ENCODE measurements at regions not wholly inside any gene's neighbourhood (a gene's known extent, or its start where the extent isn't known, plus 50 kb on each side); places are given as distances from the start of the nearest gene placed in this dataset.

GRCh38 chr13:105602956-105603670 is 932.3 kb downstream of the EFNB2 start:
- Mint-ChIP-seq H3K4me1 (ENCODE audit: low read depth) (no peaks in the 10 kb centered on the region), H3K36me3 (ENCODE audit: low read depth) (no peaks in the 10 kb centered on the region), H3K27me3 (no peaks in the 10 kb centered on the region), H3K9me3 (peaks cover 10% of the 10 kb centered on the region), H3K4me3 (no peak overlapping the region), H3K27ac (no peak overlapping the region)
- DNase-seq = no peak

- Mint-ChIP-seq H3K9me3 (peaks cover 11% of the 10 kb centered on the region), H3K36me3 (ENCODE audit: low read depth) (no peaks in the 10 kb centered on the region), H3K27ac (no peak overlapping the region), H3K4me1 (ENCODE audit: low read depth) (no peaks in the 10 kb centered on the region), H3K4me3 (no peak overlapping the region), H3K27me3 (no peaks in the 10 kb centered on the region)
- no peak for DNase-seq
Observed at GRCh38 chr13:105599477-105600037, 935.9 kb downstream of the EFNB2 start.

GRCh38 chr13:105598529-105598928 is 936.9 kb downstream of the EFNB2 start:
- H3K27me3 Mint-ChIP-seq = no peaks in the 10 kb centered on the region
- H3K4me3 Mint-ChIP-seq = no peak overlapping the region
- DNase-seq = no peak
- no peak overlapping the region for H3K27ac Mint-ChIP-seq
- no peaks in the 10 kb centered on the region for H3K36me3 Mint-ChIP-seq (ENCODE audit: low read depth)
- H3K9me3 Mint-ChIP-seq = peaks cover 11% of the 10 kb centered on the region
- no peaks in the 10 kb centered on the region for H3K4me1 Mint-ChIP-seq (ENCODE audit: low read depth)

- Mint-ChIP-seq H3K4me1 (ENCODE audit: low read depth) (no peaks in the 10 kb centered on the region), H3K27me3 (no peaks in the 10 kb centered on the region), H3K36me3 (ENCODE audit: low read depth) (no peaks in the 10 kb centered on the region), H3K4me3 (no peak overlapping the region), H3K27ac (no peak overlapping the region), H3K9me3 (peaks cover 8% of the 10 kb centered on the region)
- DNase-seq = no peak
Observed at GRCh38 chr13:105597573-105597972, 937.9 kb downstream of the EFNB2 start.

GRCh38 chr13:105595471-105595870 is 940.0 kb downstream of the EFNB2 start:
- Mint-ChIP-seq H3K36me3 (ENCODE audit: low read depth) (no peaks in the 10 kb centered on the region), H3K4me1 (ENCODE audit: low read depth) (no peaks in the 10 kb centered on the region), H3K27ac (no peak overlapping the region), H3K27me3 (no peaks in the 10 kb centered on the region), H3K9me3 (peaks cover 7% of the 10 kb centered on the region), H3K4me3 (no peak overlapping the region)
- no peak for DNase-seq

- Mint-ChIP-seq H3K4me1 (ENCODE audit: low read depth) (no peaks in the 10 kb centered on the region), H3K36me3 (ENCODE audit: low read depth) (no peaks in the 10 kb centered on the region), H3K27ac (no peak overlapping the region), H3K9me3 (no peaks in the 10 kb centered on the region), H3K4me3 (no peak overlapping the region), H3K27me3 (no peaks in the 10 kb centered on the region)
- no peak for DNase-seq
Observed at GRCh38 chr13:105591277-105591676, 944.2 kb downstream of the EFNB2 start.

- Mint-ChIP-seq H3K4me3 (no peak overlapping the region), H3K4me1 (ENCODE audit: low read depth) (no peaks in the 10 kb centered on the region), H3K9me3 (no peaks in the 10 kb centered on the region), H3K27ac (no peak overlapping the region), H3K36me3 (ENCODE audit: low read depth) (no peaks in the 10 kb centered on the region), H3K27me3 (no peaks in the 10 kb centered on the region)
- no peak for DNase-seq
Observed at GRCh38 chr13:105587786-105588185, 947.7 kb downstream of the EFNB2 start.

- H3K9me3 Mint-ChIP-seq = peaks cover 5% of the 10 kb centered on the region
- DNase-seq = no peak
- H3K27me3 Mint-ChIP-seq = no peaks in the 10 kb centered on the region
- no peak overlapping the region for H3K4me3 Mint-ChIP-seq
- H3K4me1 Mint-ChIP-seq (ENCODE audit: low read depth) = no peaks in the 10 kb centered on the region
- H3K36me3 Mint-ChIP-seq (ENCODE audit: low read depth) = no peaks in the 10 kb centered on the region
- H3K27ac Mint-ChIP-seq = peak overlapping the region; percentile 59
Observed at GRCh38 chr13:105579821-105580710, 955.4 kb downstream of the EFNB2 start.

GRCh38 chr13:105573136-105573535 is 962.3 kb downstream of the EFNB2 start:
- Mint-ChIP-seq H3K9me3 (peaks cover 5% of the 10 kb centered on the region), H3K27ac (no peak overlapping the region), H3K4me3 (no peak overlapping the region), H3K36me3 (ENCODE audit: low read depth) (no peaks in the 10 kb centered on the region), H3K27me3 (peaks cover 4% of the 10 kb centered on the region), H3K4me1 (ENCODE audit: low read depth) (no peaks in the 10 kb centered on the region)
- DNase-seq = no peak

GRCh38 chr13:105572401-105572800 is 963.1 kb downstream of the EFNB2 start:
- Mint-ChIP-seq H3K4me1 (ENCODE audit: low read depth) (no peaks in the 10 kb centered on the region), H3K27me3 (peaks cover 4% of the 10 kb centered on the region), H3K9me3 (peaks cover 5% of the 10 kb centered on the region), H3K27ac (no peak overlapping the region), H3K4me3 (no peak overlapping the region), H3K36me3 (ENCODE audit: low read depth) (no peaks in the 10 kb centered on the region)
- no peak for DNase-seq

- Mint-ChIP-seq H3K27me3 (peaks cover 4% of the 10 kb centered on the region), H3K4me3 (no peak overlapping the region)
Observed at GRCh38 chr13:105569816-105570215, 965.6 kb downstream of the EFNB2 start.

GRCh38 chr13:105567951-105568525 is 967.4 kb downstream of the EFNB2 start:
- H3K36me3 Mint-ChIP-seq (ENCODE audit: low read depth) = no peaks in the 10 kb centered on the region
- H3K27me3 Mint-ChIP-seq = no peaks in the 10 kb centered on the region
- no peaks in the 10 kb centered on the region for H3K9me3 Mint-ChIP-seq
- H3K27ac Mint-ChIP-seq = no peak overlapping the region
- H3K4me3 Mint-ChIP-seq = no peak overlapping the region
- H3K4me1 Mint-ChIP-seq (ENCODE audit: low read depth) = no peaks in the 10 kb centered on the region
- no peak for DNase-seq

More at GRCh38 chr13:105569816-105570215, 965.6 kb downstream of the EFNB2 start:
- Mint-ChIP-seq H3K4me1 (ENCODE audit: low read depth) (no peaks in the 10 kb centered on the region), H3K27ac (no peak overlapping the region), H3K36me3 (ENCODE audit: low read depth) (no peaks in the 10 kb centered on the region), H3K9me3 (no peaks in the 10 kb centered on the region)
- DNase-seq = no peak

- Mint-ChIP-seq H3K27me3 (no peaks in the 10 kb centered on the region), H3K9me3 (no peaks in the 10 kb centered on the region), H3K27ac (no peak overlapping the region), H3K4me1 (ENCODE audit: low read depth) (no peaks in the 10 kb centered on the region), H3K4me3 (no peak overlapping the region), H3K36me3 (ENCODE audit: low read depth) (no peaks in the 10 kb centered on the region)
- DNase-seq = no peak
Observed at GRCh38 chr13:105565136-105565727, 970.2 kb downstream of the EFNB2 start.

GRCh38 chr13:105552078-105552477 is 983.4 kb downstream of the EFNB2 start:
- Mint-ChIP-seq H3K36me3 (ENCODE audit: low read depth) (no peaks in the 10 kb centered on the region), H3K27me3 (peaks cover 3% of the 10 kb centered on the region), H3K4me1 (ENCODE audit: low read depth) (peaks cover 5% of the 10 kb centered on the region), H3K9me3 (no peaks in the 10 kb centered on the region), H3K27ac (no peak overlapping the region), H3K4me3 (no peak overlapping the region)
- no peak for DNase-seq

Measured in activated T-cell treated with anti-CD3 and anti-CD28 coated beads, Interleukin-2, amount 50 U/mL, for 24 hours (primary cell).